SK-N-SH treated with all-trans-retinoic acid at 6 μM for 48 hours (cell line): ENCODE measurements at regions not wholly inside any gene's neighbourhood (a gene's known extent, or its start where the extent isn't known, plus 50 kb on each side); places are given as distances from the start of the nearest gene placed in this dataset.

Experiments used
- ATAC-seq: fragments of 200-7000 bp; cut with Tn5 transposase; 3 replicates; pipeline ENCODE4 v1.9.1; 2020; ENCODE audit warnings: mild to moderate bottlenecking, moderate library complexity
- ARNTL ChIP-seq: fragments of 450-650 bp; formaldehyde crosslinking; IDR thresholded peaks from 2 replicates; pipeline ENCODE4 v1.5.0; 2020; ENCODE audit warnings: low read depth, mild to moderate bottlenecking, moderate library complexity, borderline replicate concordance
- BACH2 ChIP-seq: fragments of 250-450 bp; sonication (Bioruptor Pico); IDR thresholded peaks from 2 replicates; pipeline ENCODE4 v1.9.0; 2021; ENCODE audit warnings: mild to moderate bottlenecking, borderline replicate concordance
- CSDC2 ChIP-seq: fragments of 250-450 bp; sonication (Bioruptor Pico); IDR thresholded peaks from 2 replicates; pipeline ENCODE4 v1.5.0; 2020; ENCODE audit warnings: mild to moderate bottlenecking, moderate library complexity
- GLIS3 ChIP-seq: fragments of 250-450 bp; sonication (Bioruptor Pico); IDR thresholded peaks from 2 replicates; pipeline ENCODE4 v1.5.0; 2020; ENCODE audit warnings: mild to moderate bottlenecking, moderate library complexity
- ISL1 ChIP-seq: fragments of 250-450 bp; sonication (Bioruptor Pico); IDR thresholded peaks from 2 replicates; pipeline ENCODE4 v2.1.2; 2022; ENCODE audit warnings: mild to moderate bottlenecking, moderate library complexity
- OSR1 ChIP-seq: fragments of 250-450 bp; sonication (Bioruptor Pico); IDR thresholded peaks from 2 replicates; pipeline ENCODE4 v1.8.0; 2022; ENCODE audit warnings: moderate library complexity, mild to moderate bottlenecking, inconsistent platforms
- PPARA ChIP-seq: fragments of 250-450 bp; sonication (Bioruptor Pico); IDR thresholded peaks from 2 replicates; pipeline ENCODE4 v1.5.0; 2020; ENCODE audit warnings: mild to moderate bottlenecking, borderline replicate concordance
- RARB ChIP-seq: fragments of 250-450 bp; sonication (Bioruptor Pico); IDR thresholded peaks from 2 replicates; pipeline ENCODE4 v1.8.0; 2021; ENCODE audit warnings: mild to moderate bottlenecking, moderate library complexity
- SNAI2 ChIP-seq: fragments of 250-450 bp; sonication (Bioruptor Pico); IDR thresholded peaks from 2 replicates; pipeline ENCODE4 v1.5.0; 2020; ENCODE audit warnings: mild to moderate bottlenecking, moderate library complexity
- TCF4 ChIP-seq: fragments of 250-450 bp; sonication (Bioruptor Pico); IDR thresholded peaks from 2 replicates; pipeline ENCODE4 v1.8.0; 2021; ENCODE audit warnings: mild to moderate bottlenecking, moderate library complexity, borderline replicate concordance
- TOX ChIP-seq: fragments of 250-450 bp; sonication (Bioruptor Pico); IDR thresholded peaks from 2 replicates; pipeline ENCODE4 v1.8.0; 2021; ENCODE audit warnings: mild to moderate bottlenecking, moderate library complexity, borderline replicate concordance
- ZC3H10 ChIP-seq: fragments of 250-450 bp; sonication (Bioruptor Pico); IDR thresholded peaks from 2 replicates; pipeline ENCODE4 v1.5.1; 2021; ENCODE audit warnings: mild to moderate bottlenecking, moderate library complexity
- ZFP3 ChIP-seq: fragments of 250-450 bp; sonication (Bioruptor Pico); IDR thresholded peaks from 2 replicates; pipeline ENCODE4 v1.5.0; 2020; ENCODE audit warnings: mild to moderate bottlenecking, moderate library complexity
- ZFP30 ChIP-seq: fragments of 450-650 bp; formaldehyde crosslinking; IDR thresholded peaks from 2 replicates; pipeline ENCODE4 v1.5.0; 2022; ENCODE audit warnings: mild to moderate bottlenecking, moderate library complexity
- ZNF565 ChIP-seq: fragments of 450-650 bp; formaldehyde crosslinking; conservative IDR thresholded peaks from 2 replicates; pipeline ENCODE4 v1.5.0; 2020; ENCODE audit warnings: low read depth, mild to moderate bottlenecking, moderate library complexity
- ZNF70 ChIP-seq: fragments of 450-650 bp; formaldehyde crosslinking; IDR thresholded peaks from 2 replicates; pipeline ENCODE4 v1.5.0; 2020; ENCODE audit warnings: mild to moderate bottlenecking, moderate library complexity
- ZNF8 ChIP-seq: fragments of 450-650 bp; formaldehyde crosslinking; IDR thresholded peaks from 2 replicates; pipeline ENCODE4 v1.5.0; 2020; ENCODE audit warnings: mild to moderate bottlenecking, moderate library complexity
- TF ChIP-seq, protein P1 (sequence below): fragments of 250-450 bp; sonication (Bioruptor Pico); IDR thresholded peaks from 2 replicates; pipeline ENCODE4 v1.5.1; 2020; ENCODE audit warnings: low read depth, mild to moderate bottlenecking, moderate library complexity
- TF ChIP-seq, protein P2 (sequence below): fragments of 250-450 bp; sonication (Bioruptor Pico); IDR thresholded peaks from 2 replicates; pipeline ENCODE4 v1.5.0; 2020; ENCODE audit warnings: mild to moderate bottlenecking, moderate library complexity
- TF ChIP-seq, protein P3 (sequence below): fragments of 250-450 bp; sonication (Bioruptor Pico); IDR thresholded peaks from 2 replicates; pipeline ENCODE4 v1.8.0; 2021; ENCODE audit warnings: low read depth, mild to moderate bottlenecking, moderate library complexity, borderline replicate concordance
- TF ChIP-seq, protein P4 (sequence below): fragments of 250-450 bp; sonication (Bioruptor Pico); IDR thresholded peaks from 2 replicates; pipeline ENCODE4 v1.5.1; 2021; ENCODE audit warnings: mild to moderate bottlenecking, moderate library complexity

DNA sequence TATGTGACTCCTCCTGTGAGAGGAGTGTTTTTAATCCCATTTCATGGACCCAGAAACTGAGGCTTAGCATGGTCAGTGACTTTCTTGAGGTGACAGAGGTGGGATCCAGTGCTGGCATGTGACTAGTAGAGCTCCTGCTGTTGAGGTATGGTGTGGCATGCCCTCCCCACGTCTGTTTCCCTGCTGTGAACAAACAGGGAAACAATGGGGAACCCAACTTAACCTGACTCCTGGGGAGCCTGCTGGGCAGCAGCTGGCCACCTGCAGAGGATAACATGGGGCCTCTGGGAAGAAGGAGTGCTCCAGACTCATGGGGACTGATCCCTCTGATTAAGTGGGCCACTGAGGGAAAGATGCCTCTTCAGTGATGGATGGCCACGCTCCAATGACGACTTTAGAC lies 114.0 kb downstream of the BEGAIN start (continued):
- TF ChIP-seq BACH2 (CRISPR knock-in tag) (no peak), ZC3H10 (CRISPR knock-in tag) (no peak), ZNF565 (CRISPR knock-in tag) (no peak), TOX (CRISPR knock-in tag) (no peak)
- TF ChIP-seq, protein P1, sequence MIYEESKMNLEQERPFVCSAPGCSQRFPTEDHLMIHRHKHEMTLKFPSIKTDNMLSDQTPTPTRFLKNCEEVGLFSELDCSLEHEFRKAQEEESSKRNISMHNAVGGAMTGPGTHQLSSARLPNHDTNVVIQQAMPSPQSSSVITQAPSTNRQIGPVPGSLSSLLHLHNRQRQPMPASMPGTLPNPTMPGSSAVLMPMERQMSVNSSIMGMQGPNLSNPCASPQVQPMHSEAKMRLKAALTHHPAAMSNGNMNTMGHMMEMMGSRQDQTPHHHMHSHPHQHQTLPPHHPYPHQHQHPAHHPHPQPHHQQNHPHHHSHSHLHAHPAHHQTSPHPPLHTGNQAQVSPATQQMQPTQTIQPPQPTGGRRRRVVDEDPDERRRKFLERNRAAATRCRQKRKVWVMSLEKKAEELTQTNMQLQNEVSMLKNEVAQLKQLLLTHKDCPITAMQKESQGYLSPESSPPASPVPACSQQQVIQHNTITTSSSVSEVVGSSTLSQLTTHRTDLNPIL = no peak

DNA sequence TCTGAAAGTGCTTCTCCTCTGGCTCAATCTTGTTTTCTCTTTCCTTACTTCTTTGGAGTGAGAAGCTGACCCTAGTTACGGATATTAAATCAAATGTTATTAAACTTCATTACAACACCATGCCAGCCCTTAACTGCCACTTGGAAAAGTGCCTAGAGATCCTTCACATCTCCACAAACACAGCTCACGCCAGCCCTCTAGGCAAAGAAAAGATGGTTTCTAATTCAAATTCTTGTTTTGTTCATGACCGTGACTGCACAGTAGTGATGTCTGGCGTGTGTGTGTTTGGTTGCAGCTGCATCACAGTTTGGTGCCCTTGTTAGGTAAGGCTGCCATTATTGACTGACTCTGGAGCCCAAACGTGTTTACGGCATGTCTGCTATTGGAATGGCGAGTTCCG lies 113.0 kb downstream of the BEGAIN start:
- no peak for ATAC-seq
- TF ChIP-seq ZNF8 (CRISPR knock-in tag) = no peak
- no peak for TF ChIP-seq ARNTL (CRISPR knock-in tag)
- TF ChIP-seq, protein P2, sequence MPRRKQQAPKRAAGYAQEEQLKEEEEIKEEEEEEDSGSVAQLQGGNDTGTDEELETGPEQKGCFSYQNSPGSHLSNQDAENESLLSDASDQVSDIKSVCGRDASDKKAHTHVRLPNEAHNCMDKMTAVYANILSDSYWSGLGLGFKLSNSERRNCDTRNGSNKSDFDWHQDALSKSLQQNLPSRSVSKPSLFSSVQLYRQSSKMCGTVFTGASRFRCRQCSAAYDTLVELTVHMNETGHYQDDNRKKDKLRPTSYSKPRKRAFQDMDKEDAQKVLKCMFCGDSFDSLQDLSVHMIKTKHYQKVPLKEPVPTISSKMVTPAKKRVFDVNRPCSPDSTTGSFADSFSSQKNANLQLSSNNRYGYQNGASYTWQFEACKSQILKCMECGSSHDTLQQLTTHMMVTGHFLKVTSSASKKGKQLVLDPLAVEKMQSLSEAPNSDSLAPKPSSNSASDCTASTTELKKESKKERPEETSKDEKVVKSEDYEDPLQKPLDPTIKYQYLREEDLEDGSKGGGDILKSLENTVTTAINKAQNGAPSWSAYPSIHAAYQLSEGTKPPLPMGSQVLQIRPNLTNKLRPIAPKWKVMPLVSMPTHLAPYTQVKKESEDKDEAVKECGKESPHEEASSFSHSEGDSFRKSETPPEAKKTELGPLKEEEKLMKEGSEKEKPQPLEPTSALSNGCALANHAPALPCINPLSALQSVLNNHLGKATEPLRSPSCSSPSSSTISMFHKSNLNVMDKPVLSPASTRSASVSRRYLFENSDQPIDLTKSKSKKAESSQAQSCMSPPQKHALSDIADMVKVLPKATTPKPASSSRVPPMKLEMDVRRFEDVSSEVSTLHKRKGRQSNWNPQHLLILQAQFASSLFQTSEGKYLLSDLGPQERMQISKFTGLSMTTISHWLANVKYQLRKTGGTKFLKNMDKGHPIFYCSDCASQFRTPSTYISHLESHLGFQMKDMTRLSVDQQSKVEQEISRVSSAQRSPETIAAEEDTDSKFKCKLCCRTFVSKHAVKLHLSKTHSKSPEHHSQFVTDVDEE (CRISPR knock-in tag) = no peak
- no peak for TF ChIP-seq ZNF565 (CRISPR knock-in tag)
- no peak for TF ChIP-seq GLIS3
- TF ChIP-seq ISL1 (CRISPR knock-in tag) = no peak
- TF ChIP-seq ZC3H10 (CRISPR knock-in tag) = no peak
- TF ChIP-seq, protein P3, sequence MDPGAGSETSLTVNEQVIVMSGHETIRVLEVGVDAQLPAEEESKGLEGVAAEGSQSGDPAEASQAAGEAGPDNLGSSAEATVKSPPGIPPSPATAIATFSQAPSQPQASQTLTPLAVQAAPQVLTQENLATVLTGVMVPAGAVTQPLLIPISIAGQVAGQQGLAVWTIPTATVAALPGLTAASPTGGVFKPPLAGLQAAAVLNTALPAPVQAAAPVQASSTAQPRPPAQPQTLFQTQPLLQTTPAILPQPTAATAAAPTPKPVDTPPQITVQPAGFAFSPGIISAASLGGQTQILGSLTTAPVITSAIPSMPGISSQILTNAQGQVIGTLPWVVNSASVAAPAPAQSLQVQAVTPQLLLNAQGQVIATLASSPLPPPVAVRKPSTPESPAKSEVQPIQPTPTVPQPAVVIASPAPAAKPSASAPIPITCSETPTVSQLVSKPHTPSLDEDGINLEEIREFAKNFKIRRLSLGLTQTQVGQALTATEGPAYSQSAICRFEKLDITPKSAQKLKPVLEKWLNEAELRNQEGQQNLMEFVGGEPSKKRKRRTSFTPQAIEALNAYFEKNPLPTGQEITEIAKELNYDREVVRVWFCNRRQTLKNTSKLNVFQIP (CRISPR knock-in tag) = no peak
- TF ChIP-seq ZFP30 (CRISPR knock-in tag) = no peak
- TF ChIP-seq, protein P4, sequence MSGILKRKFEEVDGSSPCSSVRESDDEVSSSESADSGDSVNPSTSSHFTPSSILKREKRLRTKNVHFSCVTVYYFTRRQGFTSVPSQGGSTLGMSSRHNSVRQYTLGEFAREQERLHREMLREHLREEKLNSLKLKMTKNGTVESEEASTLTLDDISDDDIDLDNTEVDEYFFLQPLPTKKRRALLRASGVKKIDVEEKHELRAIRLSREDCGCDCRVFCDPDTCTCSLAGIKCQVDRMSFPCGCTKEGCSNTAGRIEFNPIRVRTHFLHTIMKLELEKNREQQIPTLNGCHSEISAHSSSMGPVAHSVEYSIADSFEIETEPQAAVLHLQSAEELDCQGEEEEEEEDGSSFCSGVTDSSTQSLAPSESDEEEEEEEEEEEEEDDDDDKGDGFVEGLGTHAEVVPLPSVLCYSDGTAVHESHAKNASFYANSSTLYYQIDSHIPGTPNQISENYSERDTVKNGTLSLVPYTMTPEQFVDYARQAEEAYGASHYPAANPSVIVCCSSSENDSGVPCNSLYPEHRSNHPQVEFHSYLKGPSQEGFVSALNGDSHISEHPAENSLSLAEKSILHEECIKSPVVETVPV (CRISPR knock-in tag) = no peak
- TF ChIP-seq TOX (CRISPR knock-in tag) = no peak
- TF ChIP-seq PPARA (CRISPR knock-in tag) = no peak
- TF ChIP-seq, protein P1 = no peak
- no peak for TF ChIP-seq ZFP3
- no peak for TF ChIP-seq OSR1 (CRISPR knock-in tag)
- TF ChIP-seq CSDC2 (CRISPR knock-in tag) = no peak
- TF ChIP-seq ZNF70 (CRISPR knock-in tag) = no peak

DNA sequence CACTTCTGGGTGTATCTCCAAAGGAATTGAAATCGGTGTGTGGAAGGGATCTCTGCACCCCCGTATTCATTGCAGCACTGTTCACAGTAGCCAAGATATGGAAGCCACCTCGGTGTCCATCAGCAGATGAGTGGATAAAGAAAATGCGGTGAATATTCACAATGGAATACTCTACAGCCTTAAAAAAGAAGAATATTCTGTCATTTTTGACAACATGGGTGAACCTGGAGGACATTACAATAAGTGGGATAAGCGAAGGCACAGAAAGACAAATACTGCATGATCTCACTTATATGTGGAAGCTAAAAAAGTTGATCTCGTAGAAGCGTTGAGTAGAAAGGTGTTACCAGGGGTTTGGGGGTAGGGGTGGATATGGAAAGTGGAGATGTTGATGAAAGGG lies 111.9 kb downstream of the BEGAIN start:
- no peak for ATAC-seq
- TF ChIP-seq, protein P2 (CRISPR knock-in tag) = no peak
- TF ChIP-seq TOX (CRISPR knock-in tag) (no peak), ISL1 (CRISPR knock-in tag) (no peak), RARB (CRISPR knock-in tag) (no peak), ZNF70 (CRISPR knock-in tag) (no peak), PPARA (CRISPR knock-in tag) (no peak), ZNF8 (CRISPR knock-in tag) (no peak), ZFP30 (CRISPR knock-in tag) (no peak), TCF4 (CRISPR knock-in tag) (no peak), SNAI2 (CRISPR knock-in tag) (no peak), OSR1 (CRISPR knock-in tag) (no peak), GLIS3 (no peak), ZFP3 (no peak)
- TF ChIP-seq, protein P1 = no peak
- TF ChIP-seq, protein P3 (CRISPR knock-in tag) = no peak
